GM23248 (cell line): ENCODE measurements at regions not wholly inside any gene's neighbourhood (a gene's known extent, or its start where the extent isn't known, plus 50 kb on each side); places are given as distances from the start of the nearest gene placed in this dataset.

Experiments
- EZH2 ChIP-seq: fragments of 200-600 bp; sonication (generic); IDR thresholded peaks from 2 replicates; pipeline ENCODE4 v1.6.1; 2018; ENCODE audit warnings: antibody characterized with exemption, mild to moderate bottlenecking; ENCODE audit not compliant: insufficient read depth, poor library complexity, severe bottlenecking
- EZH2phosphoT487 ChIP-seq: fragments of 200-600 bp; sonication (generic); IDR thresholded peaks from 2 replicates; pipeline ENCODE4 v1.6.1; 2018; ENCODE audit warnings: antibody characterized with exemption, moderate library complexity, mild to moderate bottlenecking, low read depth; ENCODE audit not compliant: insufficient read depth

DNA sequence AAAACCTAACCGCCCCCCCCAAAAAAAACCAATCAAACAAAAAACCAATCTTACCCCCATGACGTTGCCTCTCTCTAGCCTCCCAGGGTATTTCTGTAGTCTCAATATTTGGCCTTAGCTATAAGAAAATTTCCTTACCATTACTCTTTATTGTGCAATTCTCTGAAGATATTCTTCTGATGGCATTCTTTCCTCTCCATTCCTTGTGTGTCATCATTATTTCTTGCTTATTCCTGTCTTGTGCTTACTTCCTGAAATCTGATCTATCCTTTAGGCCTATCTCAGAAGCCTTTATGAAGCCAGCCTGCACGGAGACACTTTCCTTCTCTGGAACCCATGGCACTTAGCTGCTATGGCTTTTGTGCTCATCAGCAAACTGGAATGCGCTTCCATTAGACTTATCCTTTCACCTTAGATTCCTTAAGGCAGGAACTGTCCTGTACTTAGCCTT is 65.9 kb upstream of the DDR1 start:
- no peak for TF ChIP-seq EZH2
- no peak for TF ChIP-seq EZH2phosphoT487
